ENCODE measurements at regions not wholly inside any gene's neighbourhood (a gene's known extent, or its start where the extent isn't known, plus 50 kb on each side); places are given as distances from the start of the nearest gene placed in this dataset.
"Not testable (repeated sequence)": the region's sequence is repeated elsewhere in the genome, so short reads cannot be mapped to it uniquely, and the experiment has no call there.

- no peak for DNase-seq
Measured at GRCh38 chr2:62410015-62410453, 96.0 kb downstream of the TMEM17 start.

- no peak for DNase-seq
Measured at GRCh38 chr2:62409442-62409841, 96.6 kb downstream of the TMEM17 start.

- DNase-seq = no peak
Measured at GRCh38 chr2:62408241-62408677, 97.7 kb downstream of the TMEM17 start.

GRCh38 chr2:62407838-62408237 lies 98.2 kb downstream of the TMEM17 start:
- no peak for DNase-seq

GRCh38 chr2:62407401-62407800 lies 98.6 kb downstream of the TMEM17 start:
- DNase-seq = no peak

GRCh38 chr2:62406573-62407043 lies 99.4 kb downstream of the TMEM17 start:
- no peak for DNase-seq

GRCh38 chr2:62404913-62405312 lies 101.1 kb downstream of the TMEM17 start:
- DNase-seq = no peak

GRCh38 chr2:62402156-62402555 lies 103.8 kb downstream of the TMEM17 start:
- DNase-seq = no peak

- no peak for DNase-seq
Measured at GRCh38 chr2:62398356-62398755, 107.6 kb downstream of the TMEM17 start.

GRCh38 chr2:62396880-62397279 lies 109.1 kb downstream of the TMEM17 start:
- DNase-seq = no peak

GRCh38 chr2:62393293-62393692 lies 112.7 kb downstream of the TMEM17 start:
- DNase-seq = no peak

GRCh38 chr2:62391696-62392095 lies 114.3 kb downstream of the TMEM17 start:
- DNase-seq = no peak

- DNase-seq = not testable (repeated sequence)
Measured at GRCh38 chr2:62386378-62386777, 119.6 kb downstream of the TMEM17 start.

GRCh38 chr2:62383846-62384245 lies 122.1 kb downstream of the TMEM17 start:
- DNase-seq = no peak

GRCh38 chr2:62382757-62383156 lies 123.2 kb downstream of the TMEM17 start:
- DNase-seq = no peak

- DNase-seq = no peak
Measured at GRCh38 chr2:62382122-62382521, 123.9 kb downstream of the TMEM17 start.

GRCh38 chr2:62381656-62382055 lies 124.3 kb downstream of the TMEM17 start:
- no peak for DNase-seq

- no peak for DNase-seq
Measured at GRCh38 chr2:62379566-62379965, 126.4 kb downstream of the TMEM17 start.

GRCh38 chr2:62375113-62375420 lies 130.9 kb downstream of the TMEM17 start:
- no peak for DNase-seq

- DNase-seq = no peak
Measured at GRCh38 chr2:62374301-62375112, 131.5 kb downstream of the TMEM17 start.

GRCh38 chr2:62372824-62373223 lies 133.2 kb downstream of the TMEM17 start:
- no peak for DNase-seq

- no peak for DNase-seq
Measured at GRCh38 chr2:62370321-62371250, 135.4 kb downstream of the TMEM17 start.

- no peak for DNase-seq
Measured at GRCh38 chr2:62369541-62370202, 136.3 kb downstream of the TMEM17 start.

Measured in CD4-positive, alpha-beta T cell treated with Interferon gamma for 1 hour (primary cell).